ENCODE measurements at regions not wholly inside any gene's neighbourhood (a gene's known extent, or its start where the extent isn't known, plus 50 kb on each side); places are given as distances from the start of the nearest gene placed in this dataset.
A peak's percentile ranks its signal among the peaks of the same experiment; 100 is the strongest.

DNA sequence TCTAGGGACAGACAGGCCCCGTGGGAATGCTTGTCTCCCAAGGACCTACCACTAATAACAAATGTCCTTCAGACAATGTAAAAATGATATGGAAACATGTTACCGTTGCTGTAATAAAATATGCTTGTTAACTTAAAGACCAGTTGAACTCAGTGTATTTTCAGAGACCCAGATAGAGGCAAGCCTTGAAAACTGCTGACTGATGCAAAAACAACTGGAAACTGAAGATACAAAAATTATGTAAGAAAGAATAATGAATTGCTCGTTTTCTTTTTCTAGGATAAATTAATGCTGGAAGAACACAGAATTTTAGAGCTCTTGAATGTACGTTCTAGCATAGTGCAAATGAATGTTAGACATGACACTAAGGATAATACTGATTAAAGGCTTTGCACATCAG is 311.5 kb upstream of the MAN1A1 start:
- in situ Hi-C loops (cut with HindIII; ENCODE audit: extremely low pct_ligation_motif_present, low pct_unique_long_range_greater_than_20kb), result no loop called here
- no peak for DNase-seq (ENCODE audit: low spot score)
- Histone ChIP-seq H3K36me3 (replicated peaks in 1 of 2; ENCODE audit: control insufficient read depth in 1 of 2, insufficient read depth in 2 of 2, low read length in 2 of 2) (no peaks in the 10 kb centered on the region), H3K4me3 (replicated peaks in 1 of 3; ENCODE audit: insufficient read depth in 1 of 3, low read depth in 2 of 3, low read length in 3 of 3) (no peak overlapping the region), H3K4me2 (ENCODE audit: low read depth, low read length) (no peak overlapping the region), H4K20me1 (ENCODE audit: insufficient read depth, low read length) (no peaks in the 10 kb centered on the region), H3K9ac (ENCODE audit: insufficient read depth, low read depth, low read length) (no peak overlapping the region), H3K4me1 (ENCODE audit: insufficient read depth, low read length) (no peaks in the 10 kb centered on the region), H3K27me3 (ENCODE audit: control insufficient read depth in 1 of 2, insufficient read depth in 2 of 2, low read length in 2 of 2) (no peaks in the 10 kb centered on the region), H3K9me3 (ENCODE audit: low read length) (no peaks in the 10 kb centered on the region), H2AFZ (ENCODE audit: low read length) (no peak overlapping the region), H3K79me2 (ENCODE audit: insufficient read depth, low read length) (no peaks in the 10 kb centered on the region), H3K27ac (ENCODE audit: extremely low read length, insufficient read depth, low read length) (no peak overlapping the region)
- TF ChIP-seq MAFK (conservative IDR thresholded peaks at IDR 0.05 in 1 of 2, IDR thresholded peaks at IDR 0.05 in 1 of 2; ENCODE audit: low read length in 2 of 2) (peak; percentile 98 to 99), MAFF (IDR thresholded peaks at IDR 0.05; ENCODE audit: low read depth, low read length) (peak; percentile 99), MEIS1 (CRISPR knock-in tag; IDR thresholded peaks at IDR 0.05; ENCODE audit: borderline replicate concordance) (no peak)
- ChIA-PET POLR2A (no interaction called here), CTCF (ENCODE audit: low intra/inter-chr PET ratio, low total read pairs) (no interaction called here)
- intact Hi-C loops (cut with micrococcal nuclease; ENCODE audit: unreplicated experiment), result no loop called here
- no TSS peak for BruUV-seq (replicated peaks)
- ATAC-seq, result no peak
- no peak for FAIRE-seq
- 0% methylated on average over 4 of the region's 4 CpGs for WGBS (ENCODE audit: low lambda C conversion rate)

DNA sequence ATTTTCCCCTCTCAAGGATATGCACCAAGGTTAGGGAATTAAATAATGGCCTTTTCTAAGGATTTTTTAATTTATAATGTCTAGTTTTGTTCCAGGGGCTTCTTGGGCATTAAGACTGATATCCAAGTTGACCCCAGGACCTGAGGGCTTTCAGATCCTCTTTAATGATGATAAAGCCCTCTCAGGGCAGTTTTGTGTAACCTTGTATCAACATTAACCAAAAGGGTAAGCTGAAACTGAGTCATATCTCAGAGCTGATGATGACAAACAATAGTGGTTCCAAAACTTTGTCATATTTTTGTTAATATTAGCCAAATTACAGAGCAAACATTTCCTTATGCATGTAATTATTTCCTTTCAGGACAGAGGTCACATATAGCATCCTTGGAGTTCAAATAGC is 309.4 kb upstream of the MAN1A1 start:
- H4K20me1 ChIP-seq (ENCODE audit: insufficient read depth, low read length), result no peaks in the 10 kb centered on the region
- no peak overlapping the region for H3K4me3 ChIP-seq (replicated peaks in 1 of 3; ENCODE audit: insufficient read depth in 1 of 3, low read depth in 2 of 3, low read length in 3 of 3)
- no peak overlapping the region for H3K27ac ChIP-seq (ENCODE audit: extremely low read length, insufficient read depth, low read length)
- in situ Hi-C loops (cut with HindIII; ENCODE audit: extremely low pct_ligation_motif_present, low pct_unique_long_range_greater_than_20kb), result no loop called here
- DNase-seq (ENCODE audit: low spot score), result no peak
- no peaks in the 10 kb centered on the region for H3K9me3 ChIP-seq (ENCODE audit: low read length)
- H3K79me2 ChIP-seq (ENCODE audit: insufficient read depth, low read length), result no peaks in the 10 kb centered on the region
- H3K36me3 ChIP-seq (replicated peaks in 1 of 2; ENCODE audit: control insufficient read depth in 1 of 2, insufficient read depth in 2 of 2, low read length in 2 of 2), result no peaks in the 10 kb centered on the region
- H3K4me2 ChIP-seq (ENCODE audit: low read depth, low read length), result no peak overlapping the region
- ChIA-PET CTCF (ENCODE audit: low intra/inter-chr PET ratio, low total read pairs) (no interaction called here), POLR2A (no interaction called here)
- TF ChIP-seq SPEN (CRISPR knock-in tag; IDR thresholded peaks at IDR 0.05; ENCODE audit: low read depth) (no peak), FOXM1 (CRISPR knock-in tag; IDR thresholded peaks at IDR 0.05) (no peak), MED8 (CRISPR knock-in tag; IDR thresholded peaks at IDR 0.05; ENCODE audit: insufficient replicate concordance) (no peak), ESRRA (CRISPR knock-in tag; IDR thresholded peaks at IDR 0.05; ENCODE audit: low read depth) (no peak), NFKB2 (CRISPR knock-in tag; IDR thresholded peaks at IDR 0.05; ENCODE audit: borderline replicate concordance) (no peak), ZFAT (CRISPR knock-in tag; conservative IDR thresholded peaks at IDR 0.05) (no peak), MAFG (CRISPR knock-in tag; IDR thresholded peaks at IDR 0.05) (no peak), ELF4 (CRISPR knock-in tag; IDR thresholded peaks at IDR 0.05; ENCODE audit: borderline replicate concordance) (no peak)
- TF ChIP-seq, protein P1, sequence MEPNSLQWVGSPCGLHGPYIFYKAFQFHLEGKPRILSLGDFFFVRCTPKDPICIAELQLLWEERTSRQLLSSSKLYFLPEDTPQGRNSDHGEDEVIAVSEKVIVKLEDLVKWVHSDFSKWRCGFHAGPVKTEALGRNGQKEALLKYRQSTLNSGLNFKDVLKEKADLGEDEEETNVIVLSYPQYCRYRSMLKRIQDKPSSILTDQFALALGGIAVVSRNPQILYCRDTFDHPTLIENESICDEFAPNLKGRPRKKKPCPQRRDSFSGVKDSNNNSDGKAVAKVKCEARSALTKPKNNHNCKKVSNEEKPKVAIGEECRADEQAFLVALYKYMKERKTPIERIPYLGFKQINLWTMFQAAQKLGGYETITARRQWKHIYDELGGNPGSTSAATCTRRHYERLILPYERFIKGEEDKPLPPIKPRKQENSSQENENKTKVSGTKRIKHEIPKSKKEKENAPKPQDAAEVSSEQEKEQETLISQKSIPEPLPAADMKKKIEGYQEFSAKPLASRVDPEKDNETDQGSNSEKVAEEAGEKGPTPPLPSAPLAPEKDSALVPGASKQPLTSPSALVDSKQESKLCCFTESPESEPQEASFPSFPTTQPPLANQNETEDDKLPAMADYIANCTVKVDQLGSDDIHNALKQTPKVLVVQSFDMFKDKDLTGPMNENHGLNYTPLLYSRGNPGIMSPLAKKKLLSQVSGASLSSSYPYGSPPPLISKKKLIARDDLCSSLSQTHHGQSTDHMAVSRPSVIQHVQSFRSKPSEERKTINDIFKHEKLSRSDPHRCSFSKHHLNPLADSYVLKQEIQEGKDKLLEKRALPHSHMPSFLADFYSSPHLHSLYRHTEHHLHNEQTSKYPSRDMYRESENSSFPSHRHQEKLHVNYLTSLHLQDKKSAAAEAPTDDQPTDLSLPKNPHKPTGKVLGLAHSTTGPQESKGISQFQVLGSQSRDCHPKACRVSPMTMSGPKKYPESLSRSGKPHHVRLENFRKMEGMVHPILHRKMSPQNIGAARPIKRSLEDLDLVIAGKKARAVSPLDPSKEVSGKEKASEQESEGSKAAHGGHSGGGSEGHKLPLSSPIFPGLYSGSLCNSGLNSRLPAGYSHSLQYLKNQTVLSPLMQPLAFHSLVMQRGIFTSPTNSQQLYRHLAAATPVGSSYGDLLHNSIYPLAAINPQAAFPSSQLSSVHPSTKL (CRISPR knock-in tag; IDR thresholded peaks at IDR 0.05), result no peak
- TF ChIP-seq, protein P2, sequence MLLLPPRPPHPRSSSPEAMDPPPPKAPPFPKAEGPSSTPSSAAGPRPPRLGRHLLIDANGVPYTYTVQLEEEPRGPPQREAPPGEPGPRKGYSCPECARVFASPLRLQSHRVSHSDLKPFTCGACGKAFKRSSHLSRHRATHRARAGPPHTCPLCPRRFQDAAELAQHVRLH (CRISPR knock-in tag; IDR thresholded peaks at IDR 0.05; ENCODE audit: borderline replicate concordance, low read depth), result no peak
- intact Hi-C loops (cut with micrococcal nuclease; ENCODE audit: unreplicated experiment), result no loop called here
- no peak overlapping the region for H3K9ac ChIP-seq (ENCODE audit: insufficient read depth, low read depth, low read length)
- H2AFZ ChIP-seq (ENCODE audit: low read length), result no peak overlapping the region
- no TSS peak for BruUV-seq (replicated peaks)
- no peak for FAIRE-seq
- no peak for ATAC-seq
- no peaks in the 10 kb centered on the region for H3K27me3 ChIP-seq (ENCODE audit: control insufficient read depth in 1 of 2, insufficient read depth in 2 of 2, low read length in 2 of 2)
- no peaks in the 10 kb centered on the region for H3K4me1 ChIP-seq (ENCODE audit: insufficient read depth, low read length)
